MM.1S (cell line): ENCODE measurements at regions not wholly inside any gene's neighbourhood (a gene's known extent, or its start where the extent isn't known, plus 50 kb on each side); places are given as distances from the start of the nearest gene placed in this dataset.

Experiments
- DNase-seq: peaks from one replicate; pipeline ENCODE4 v3.0.0-alpha.2; 2015
- H2AFZ ChIP-seq: fragments of 300-600 bp; sonication (generic); 2 replicates; pipeline ENCODE4 v1.6.0; 2016; ENCODE audit warnings: antibody characterized with exemption, low read length
- H3F3A ChIP-seq: fragments of 300-600 bp; sonication (generic); 2 replicates; pipeline ENCODE4 v1.6.1; 2016; ENCODE audit warnings: mild to moderate bottlenecking, antibody characterized with exemption, low read length, moderate library complexity, mixed read lengths; ENCODE audit not compliant: insufficient read depth
- H3K27ac ChIP-seq: fragments of 300-600 bp; sonication (generic); 2 replicates; pipeline ENCODE4 v1.5.1; 2016; ENCODE audit warnings: mild to moderate bottlenecking, low read length
- H3K27me3 ChIP-seq: fragments of 300-600 bp; sonication (generic); replicated peaks from 2 replicates; pipeline ENCODE4 v1.6.0; 2016; ENCODE audit warnings: low read length; ENCODE audit not compliant: insufficient read depth
- H3K36me3 ChIP-seq: fragments of 300-600 bp; sonication (generic); replicated peaks from 2 replicates; pipeline ENCODE4 v1.6.1; 2016; ENCODE audit warnings: mild to moderate bottlenecking, low read length, mixed read lengths; ENCODE audit not compliant: insufficient read depth
- H3K4me1 ChIP-seq: fragments of 300-600 bp; sonication (generic); 2 replicates; pipeline ENCODE4 v1.6.1; 2016; ENCODE audit warnings: low read length, mixed read lengths
- H3K4me2 ChIP-seq: fragments of 300-600 bp; sonication (generic); 2 replicates; pipeline ENCODE4 v1.6.0; 2016; ENCODE audit warnings: low read depth, low read length
- H3K4me3 ChIP-seq: fragments of 300-600 bp; sonication (generic); 2 replicates; pipeline ENCODE4 v1.5.1; 2016; ENCODE audit warnings: low read length, mixed read lengths
- H3K79me2 ChIP-seq: fragments of 300-600 bp; sonication (generic); 2 replicates; pipeline ENCODE4 v1.6.1; 2016; ENCODE audit warnings: mixed run types, low read length, mixed read lengths
- H3K9ac ChIP-seq: fragments of 300-600 bp; sonication (generic); 2 replicates; pipeline ENCODE4 v1.6.1; 2016; ENCODE audit warnings: low read length, mixed read lengths
- H3K9me2 ChIP-seq: fragments of 300-600 bp; sonication (generic); replicated peaks from 2 replicates; pipeline ENCODE4 v1.6.1; 2016; ENCODE audit warnings: mild to moderate bottlenecking, low read length, mixed read lengths; ENCODE audit not compliant: insufficient read depth
- H3K9me3 ChIP-seq: fragments of 300-600 bp; sonication (generic); replicated peaks from 2 replicates; pipeline ENCODE4 v1.6.1; 2016; ENCODE audit warnings: mild to moderate bottlenecking, low read length, mixed read lengths; ENCODE audit not compliant: insufficient read depth
- H4K20me1 ChIP-seq: fragments of 300-600 bp; sonication (generic); 2 replicates; pipeline ENCODE4 v1.6.1; 2016; ENCODE audit warnings: mild to moderate bottlenecking, low read length, moderate library complexity, mixed read lengths; ENCODE audit not compliant: insufficient read depth
- EZH2 ChIP-seq: fragments of 300-600 bp; sonication (generic); optimal IDR thresholded peaks from 2 replicates; pipeline ENCODE3; 2017; ENCODE audit warnings: low read depth, mild to moderate bottlenecking, antibody characterized with exemption, low read length, mixed read lengths
- EZH2phosphoT487 ChIP-seq: fragments of 300-600 bp; sonication (generic); IDR thresholded peaks from 2 replicates; pipeline ENCODE4 v1.6.1; 2018; ENCODE audit warnings: antibody characterized with exemption, low read length
- TF ChIP-seq, protein P1 (sequence below): fragments of 300-600 bp; sonication (generic); IDR thresholded peaks from 2 replicates; pipeline ENCODE4 v1.5.1; 2016; ENCODE audit warnings: antibody characterized with exemption, low read length, mixed read lengths

DNA sequence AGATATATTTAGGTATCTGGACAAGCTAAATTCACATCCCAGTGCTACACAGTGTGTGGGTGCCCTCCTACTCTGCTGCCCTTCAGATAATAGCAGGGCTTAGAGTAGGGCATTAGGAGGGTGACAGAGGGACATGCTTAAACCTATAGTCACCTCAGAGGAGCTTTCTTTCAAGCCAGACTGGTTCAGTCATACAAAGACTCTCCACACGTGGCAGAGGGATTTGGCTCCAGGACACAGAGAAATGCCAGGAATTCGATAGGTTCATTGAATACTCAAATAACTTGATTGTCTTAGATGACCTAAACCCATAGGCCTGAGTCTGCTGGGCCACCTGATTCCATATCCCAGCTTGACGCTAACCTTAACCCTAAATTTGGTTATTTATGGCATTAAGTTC, 163.5 kb downstream of the TPH2 start:
- H3K9ac ChIP-seq = no peak overlapping the region
- no peaks in the 10 kb centered on the region for H4K20me1 ChIP-seq
- TF ChIP-seq EZH2phosphoT487 = no peak
- TF ChIP-seq, protein P1, sequence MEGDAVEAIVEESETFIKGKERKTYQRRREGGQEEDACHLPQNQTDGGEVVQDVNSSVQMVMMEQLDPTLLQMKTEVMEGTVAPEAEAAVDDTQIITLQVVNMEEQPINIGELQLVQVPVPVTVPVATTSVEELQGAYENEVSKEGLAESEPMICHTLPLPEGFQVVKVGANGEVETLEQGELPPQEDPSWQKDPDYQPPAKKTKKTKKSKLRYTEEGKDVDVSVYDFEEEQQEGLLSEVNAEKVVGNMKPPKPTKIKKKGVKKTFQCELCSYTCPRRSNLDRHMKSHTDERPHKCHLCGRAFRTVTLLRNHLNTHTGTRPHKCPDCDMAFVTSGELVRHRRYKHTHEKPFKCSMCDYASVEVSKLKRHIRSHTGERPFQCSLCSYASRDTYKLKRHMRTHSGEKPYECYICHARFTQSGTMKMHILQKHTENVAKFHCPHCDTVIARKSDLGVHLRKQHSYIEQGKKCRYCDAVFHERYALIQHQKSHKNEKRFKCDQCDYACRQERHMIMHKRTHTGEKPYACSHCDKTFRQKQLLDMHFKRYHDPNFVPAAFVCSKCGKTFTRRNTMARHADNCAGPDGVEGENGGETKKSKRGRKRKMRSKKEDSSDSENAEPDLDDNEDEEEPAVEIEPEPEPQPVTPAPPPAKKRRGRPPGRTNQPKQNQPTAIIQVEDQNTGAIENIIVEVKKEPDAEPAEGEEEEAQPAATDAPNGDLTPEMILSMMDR = no peak
- no peak for TF ChIP-seq EZH2

GRCh38 chr12:72105849-72106248, 166.3 kb upstream of the TRHDE start:
- no peak overlapping the region for H3K4me2 ChIP-seq
- no peak overlapping the region for H3K4me3 ChIP-seq
- TF ChIP-seq EZH2 = no peak
- TF ChIP-seq EZH2phosphoT487 = no peak
- TF ChIP-seq, protein P1 = no peak
- no peak overlapping the region for H3K27ac ChIP-seq
- no peak overlapping the region for H3K9ac ChIP-seq
- no peaks in the 10 kb centered on the region for H3K9me3 ChIP-seq
- no peaks in the 10 kb centered on the region for H3K36me3 ChIP-seq
- H3K27me3 ChIP-seq = no peaks in the 10 kb centered on the region
- H3F3A ChIP-seq = no peaks in the 10 kb centered on the region
- H2AFZ ChIP-seq = no peak overlapping the region
- H4K20me1 ChIP-seq = no peaks in the 10 kb centered on the region
- no peak for DNase-seq
- no peaks in the 10 kb centered on the region for H3K79me2 ChIP-seq
- no peaks in the 10 kb centered on the region for H3K9me2 ChIP-seq
- H3K4me1 ChIP-seq = no peaks in the 10 kb centered on the region

More for the DNA sequence above, 163.5 kb downstream of the TPH2 start:
- Histone ChIP-seq H3K79me2 (no peaks in the 10 kb centered on the region), H3K27ac (no peak overlapping the region), H3K4me2 (no peak overlapping the region), H3F3A (no peaks in the 10 kb centered on the region), H3K4me1 (no peaks in the 10 kb centered on the region), H3K36me3 (no peaks in the 10 kb centered on the region), H3K9me2 (no peaks in the 10 kb centered on the region), H3K4me3 (no peak overlapping the region), H3K9me3 (no peaks in the 10 kb centered on the region), H3K27me3 (no peaks in the 10 kb centered on the region), H2AFZ (no peak overlapping the region)
- DNase-seq = no peak

- Histone ChIP-seq H3K9me3 (no peaks in the 10 kb centered on the region), H3K4me2 (no peak overlapping the region), H3K36me3 (no peaks in the 10 kb centered on the region), H3F3A (no peaks in the 10 kb centered on the region), H3K79me2 (no peaks in the 10 kb centered on the region), H3K27ac (no peak overlapping the region), H2AFZ (no peak overlapping the region), H3K9ac (no peak overlapping the region), H4K20me1 (no peaks in the 10 kb centered on the region), H3K4me1 (no peaks in the 10 kb centered on the region), H3K27me3 (no peaks in the 10 kb centered on the region), H3K4me3 (no peak overlapping the region), H3K9me2 (no peaks in the 10 kb centered on the region)
- TF ChIP-seq, protein P1 = no peak
- TF ChIP-seq EZH2phosphoT487 (no peak), EZH2 (no peak)
- DNase-seq = no peak
These were observed 161.1 kb upstream of the TRHDE start for GRCh38 chr12:72110937-72111650.
